ENCODE measurements at regions not wholly inside any gene's neighbourhood (a gene's known extent, or its start where the extent isn't known, plus 50 kb on each side); places are given as distances from the start of the nearest gene placed in this dataset.
A peak's percentile ranks its signal among the peaks of the same experiment; 100 is the strongest.

DNA sequence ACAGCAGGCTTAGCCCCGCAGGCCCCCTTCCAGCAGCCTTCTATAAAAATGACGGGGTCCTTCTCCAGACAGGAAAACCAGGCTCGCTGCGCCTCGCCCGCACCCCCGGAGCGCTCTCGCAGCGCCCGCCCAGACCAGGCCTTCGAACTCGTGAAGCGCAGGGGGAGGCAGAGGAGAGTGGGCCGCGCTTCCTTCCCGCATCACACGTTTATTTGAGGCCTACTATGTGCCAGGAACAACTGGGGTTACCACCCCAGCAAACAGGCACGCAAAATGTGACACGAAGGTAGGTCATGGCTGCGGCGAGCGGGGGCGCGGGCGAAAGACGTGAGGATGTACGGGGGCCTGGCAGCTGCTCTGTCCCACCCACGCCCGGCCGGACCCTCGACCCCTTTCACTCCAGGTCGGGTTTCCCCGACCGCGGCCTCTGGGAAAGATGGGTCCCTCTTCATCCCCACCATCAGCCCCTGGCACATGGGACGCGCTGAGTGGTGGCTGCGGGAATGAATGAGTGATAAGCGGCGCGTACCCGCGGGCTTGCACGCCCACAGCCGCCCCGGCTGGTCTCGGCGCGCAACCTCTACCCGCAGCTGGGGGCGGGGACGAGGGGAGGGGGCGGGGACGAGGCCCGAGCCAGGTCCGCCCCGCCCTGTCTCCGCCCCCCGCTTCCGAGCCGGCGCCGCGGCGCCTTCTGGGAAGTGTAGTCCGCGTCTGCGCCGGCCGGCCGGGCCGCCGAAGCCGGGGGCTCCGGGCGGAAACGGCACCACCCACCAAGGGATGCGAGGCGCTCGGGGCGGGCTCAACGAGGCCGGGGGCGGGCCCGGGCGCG, 59.1 kb downstream of the ZNF467 start:
- Mint-ChIP-seq H3K4me3 (peak overlapping the region; percentile 81 to 95 (median 83)), H3K9me3 (peaks cover 24% of the 10 kb centered on the region), H3K27ac (no peak overlapping the region), H3K27me3 (ENCODE audit: low read depth) (no peaks in the 10 kb centered on the region), H3K4me1 (peaks cover 29% of the 10 kb centered on the region), H3K36me3 (ENCODE audit: low read depth) (peaks cover 16% of the 10 kb centered on the region)
- TF ChIP-seq, protein P1, sequence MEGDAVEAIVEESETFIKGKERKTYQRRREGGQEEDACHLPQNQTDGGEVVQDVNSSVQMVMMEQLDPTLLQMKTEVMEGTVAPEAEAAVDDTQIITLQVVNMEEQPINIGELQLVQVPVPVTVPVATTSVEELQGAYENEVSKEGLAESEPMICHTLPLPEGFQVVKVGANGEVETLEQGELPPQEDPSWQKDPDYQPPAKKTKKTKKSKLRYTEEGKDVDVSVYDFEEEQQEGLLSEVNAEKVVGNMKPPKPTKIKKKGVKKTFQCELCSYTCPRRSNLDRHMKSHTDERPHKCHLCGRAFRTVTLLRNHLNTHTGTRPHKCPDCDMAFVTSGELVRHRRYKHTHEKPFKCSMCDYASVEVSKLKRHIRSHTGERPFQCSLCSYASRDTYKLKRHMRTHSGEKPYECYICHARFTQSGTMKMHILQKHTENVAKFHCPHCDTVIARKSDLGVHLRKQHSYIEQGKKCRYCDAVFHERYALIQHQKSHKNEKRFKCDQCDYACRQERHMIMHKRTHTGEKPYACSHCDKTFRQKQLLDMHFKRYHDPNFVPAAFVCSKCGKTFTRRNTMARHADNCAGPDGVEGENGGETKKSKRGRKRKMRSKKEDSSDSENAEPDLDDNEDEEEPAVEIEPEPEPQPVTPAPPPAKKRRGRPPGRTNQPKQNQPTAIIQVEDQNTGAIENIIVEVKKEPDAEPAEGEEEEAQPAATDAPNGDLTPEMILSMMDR (IDR thresholded peaks at IDR 0.05; ENCODE audit: unreplicated experiment in 3 of 3): no peak

- Mint-ChIP-seq H3K4me1 (peaks cover 26% of the 10 kb centered on the region), H3K27ac (no peak overlapping the region)
Observed at GRCh38 chr7:149713731-149714068, 59.7 kb downstream of the ZNF467 start.

DNA sequence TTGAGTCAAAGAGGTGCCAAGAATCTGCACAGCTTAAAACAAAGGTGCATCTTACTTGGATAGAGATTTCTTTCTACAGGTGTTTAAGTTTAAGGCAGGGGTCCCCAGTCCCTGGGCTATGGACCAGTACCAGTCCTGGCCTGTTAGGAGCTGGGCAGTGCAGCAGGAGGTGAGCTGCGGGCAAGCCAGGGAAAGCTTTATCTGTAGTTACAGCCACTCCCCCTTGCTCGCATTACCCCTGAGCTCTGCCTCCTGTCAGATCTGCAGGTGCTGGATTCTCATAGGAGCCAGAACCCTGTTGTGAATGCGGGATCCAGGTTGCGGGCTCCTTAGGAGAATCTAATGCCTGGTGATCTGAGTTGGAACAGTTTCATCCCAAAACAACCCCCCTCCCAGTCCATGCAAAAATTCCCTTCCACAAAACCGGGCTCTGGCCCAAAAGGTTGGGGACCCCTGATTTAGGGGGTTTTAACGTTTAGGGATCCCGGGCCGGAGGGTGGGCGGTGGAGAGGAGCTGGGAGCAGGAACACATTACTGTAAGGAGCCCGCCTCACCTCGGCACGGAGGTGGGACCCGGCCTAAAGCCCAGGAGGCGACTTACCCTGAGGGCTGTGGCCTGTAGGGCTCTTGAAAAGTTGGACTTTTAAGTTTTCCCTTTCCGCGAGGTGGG, 60.2 kb downstream of the ZNF467 start:
- Mint-ChIP-seq H3K9me3 (peaks cover 31% of the 10 kb centered on the region), H3K4me1 (peaks cover 26% of the 10 kb centered on the region), H3K27me3 (ENCODE audit: low read depth) (no peaks in the 10 kb centered on the region), H3K27ac (no peak overlapping the region), H3K4me3 (peak overlapping the region; percentile 72 to 76 (median 75)), H3K36me3 (ENCODE audit: low read depth) (peaks cover 19% of the 10 kb centered on the region)
- TF ChIP-seq, protein P1 (IDR thresholded peaks at IDR 0.05; ENCODE audit: unreplicated experiment in 3 of 3): no peak

More at GRCh38 chr7:149713731-149714068, 59.7 kb downstream of the ZNF467 start:
- peaks cover 28% of the 10 kb centered on the region for H3K9me3 Mint-ChIP-seq
- peak overlapping the region; percentile 76 to 83 (median 79) for H3K4me3 Mint-ChIP-seq
- H3K27me3 Mint-ChIP-seq (ENCODE audit: low read depth): no peaks in the 10 kb centered on the region
- TF ChIP-seq, protein P1 (IDR thresholded peaks at IDR 0.05; ENCODE audit: unreplicated experiment in 3 of 3): no peak
- H3K36me3 Mint-ChIP-seq (ENCODE audit: low read depth): peaks cover 16% of the 10 kb centered on the region

DNA sequence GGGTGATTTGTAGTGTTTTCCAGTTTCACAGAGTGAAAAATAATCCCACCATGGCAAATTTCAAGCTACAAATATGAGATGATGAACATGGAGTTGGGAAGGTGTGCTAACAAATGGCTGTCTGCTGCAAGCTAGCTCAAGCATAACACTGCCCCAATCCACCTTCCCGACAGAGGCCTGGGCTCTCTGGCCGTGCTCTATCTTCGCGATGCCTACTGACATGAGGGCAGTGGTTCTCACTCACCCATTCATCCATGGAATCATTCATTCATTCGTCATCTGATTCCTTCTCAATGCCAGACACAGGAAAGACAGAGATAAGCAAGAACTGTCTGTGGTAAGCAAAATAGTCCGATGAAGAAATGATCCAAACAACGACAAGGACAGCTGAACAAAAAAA, 65.4 kb downstream of the ZNF467 start:
- TF ChIP-seq, protein P1 (IDR thresholded peaks at IDR 0.05; ENCODE audit: unreplicated experiment in 3 of 3): no peak
- Mint-ChIP-seq H3K4me3 (no peak overlapping the region), H3K9me3 (peaks cover 35% of the 10 kb centered on the region), H3K27me3 (ENCODE audit: low read depth) (no peaks in the 10 kb centered on the region), H3K4me1 (no peaks in the 10 kb centered on the region), H3K36me3 (ENCODE audit: low read depth) (peaks cover 19% of the 10 kb centered on the region), H3K27ac (no peak overlapping the region)

DNA sequence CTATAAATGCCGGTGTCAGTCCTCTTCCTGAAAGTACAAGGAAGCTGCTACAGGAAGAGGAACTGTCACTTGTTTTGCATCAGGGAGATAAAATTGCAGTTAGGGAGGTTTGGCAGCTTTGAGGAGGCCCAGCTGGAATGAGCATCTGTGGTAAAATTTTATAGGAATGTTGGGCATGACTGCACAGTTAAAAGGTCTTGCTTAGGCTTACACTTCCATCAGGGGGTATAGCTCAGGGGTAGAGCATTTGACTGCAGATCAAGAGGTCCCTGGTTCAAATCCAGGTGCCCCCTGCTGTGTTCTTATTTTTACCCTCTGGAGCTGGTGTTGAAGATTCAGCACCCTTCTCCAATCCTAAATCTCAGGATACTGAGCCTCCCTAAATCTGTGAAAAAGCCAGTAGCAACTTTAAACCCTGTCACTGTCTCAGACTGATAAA, 65.9 kb downstream of the ZNF467 start:
- TF ChIP-seq, protein P1 (IDR thresholded peaks at IDR 0.05; ENCODE audit: unreplicated experiment in 3 of 3): no peak
- Mint-ChIP-seq H3K27ac (peak overlapping the region in 1 of 3 experiments; percentile 31), H3K9me3 (peaks cover 31% of the 10 kb centered on the region), H3K4me3 (no peak overlapping the region), H3K36me3 (ENCODE audit: low read depth) (peaks cover 19% of the 10 kb centered on the region), H3K4me1 (no peaks in the 10 kb centered on the region), H3K27me3 (ENCODE audit: low read depth) (no peaks in the 10 kb centered on the region)
